SU-DHL-6 (cell line): ENCODE measurements at regions not wholly inside any gene's neighbourhood (a gene's known extent, or its start where the extent isn't known, plus 50 kb on each side); places are given as distances from the start of the nearest gene placed in this dataset.

Source experiments
- H2AFZ ChIP-seq: fragments of 200-600 bp; sonication (generic); 2 replicates; pipeline ENCODE4 v1.6.1; 2014; ENCODE audit warnings: low read depth, mild to moderate bottlenecking, moderate library complexity, mixed read lengths, antibody characterized with exemption, low read length; ENCODE audit not compliant: severe bottlenecking
- H3F3A ChIP-seq: fragments of 200-600 bp; shearing (Covaris generic); 2 replicates; pipeline ENCODE4 v1.6.0; 2016; ENCODE audit warnings: antibody characterized with exemption, mild to moderate bottlenecking; ENCODE audit not compliant: insufficient read depth
- H3K27ac ChIP-seq: fragments of 200-600 bp; sonication (generic); 2 replicates; pipeline ENCODE4 v1.5.1; 2016; ENCODE audit warnings: low read depth, mild to moderate bottlenecking, low read length, moderate library complexity, mixed read lengths
- H3K27me3 ChIP-seq: fragments of 200-600 bp; sonication (generic), shearing (Covaris generic); 2 replicates; pipeline ENCODE4 v1.6.0; 2014; ENCODE audit warnings: mild to moderate bottlenecking, low read length
- H3K36me3 ChIP-seq: fragments of 200-600 bp; sonication (generic); 2 replicates; pipeline ENCODE4 v1.6.1; 2014; ENCODE audit warnings: mild to moderate bottlenecking, low read length, mixed read lengths
- H3K4me2 ChIP-seq: fragments of 300-600, 200-600 bp; shearing (Covaris generic), sonication (generic); 2 replicates; pipeline ENCODE4 v1.6.0; 2014; ENCODE audit warnings: low read length, low read depth, mild to moderate bottlenecking; ENCODE audit not compliant: poor library complexity, severe bottlenecking
- H3K4me3 ChIP-seq: fragments of 200-600 bp; sonication (generic); 2 replicates; pipeline ENCODE4 v1.5.1; 2014; ENCODE audit warnings: antibody characterized with exemption, low read length, mild to moderate bottlenecking, mixed read lengths; ENCODE audit not compliant: insufficient read depth, poor library complexity, severe bottlenecking
- H3K79me2 ChIP-seq: fragments of 200-600 bp; sonication (generic); 2 replicates; pipeline ENCODE4 v1.6.1; 2014; ENCODE audit warnings: mild to moderate bottlenecking, low read length, moderate library complexity; ENCODE audit not compliant: insufficient read depth
- H3K9ac ChIP-seq: fragments of 200-600 bp; sonication (generic); 2 replicates; pipeline ENCODE4 v1.7.0; 2014; ENCODE audit warnings: mild to moderate bottlenecking, low read length
- H3K9me2 ChIP-seq: fragments of 200-600 bp; sonication (generic); replicated peaks from 2 replicates; pipeline ENCODE4 v1.6.1; 2014; ENCODE audit warnings: low read length; ENCODE audit not compliant: insufficient read depth
- H3K9me3 ChIP-seq: fragments of 200-600 bp; sonication (generic); 2 replicates; pipeline ENCODE4 v1.6.1; 2014; ENCODE audit warnings: low read length, mixed read lengths; ENCODE audit not compliant: insufficient read depth
- H4K20me1 ChIP-seq: fragments of 200-600 bp; sonication (generic); 2 replicates; pipeline ENCODE4 v1.6.1; 2014; ENCODE audit warnings: low read depth, mild to moderate bottlenecking, antibody characterized with exemption, low read length, moderate library complexity, mixed read lengths
- EZH2phosphoT487 ChIP-seq: fragments of 200-600 bp; sonication (generic), shearing (Covaris generic); conservative IDR thresholded peaks from 2 replicates; pipeline ENCODE4 v1.6.1; 2018; ENCODE audit warnings: mild to moderate bottlenecking, antibody characterized with exemption, low read length, moderate library complexity, mixed read lengths
- TF ChIP-seq, protein P1 (sequence below): fragments of 200-600 bp; sonication (generic); IDR thresholded peaks from one replicate; pipeline ENCODE4 v1.5.1; 2017; ENCODE audit warnings: antibody characterized with exemption, mild to moderate bottlenecking, low read length, moderate library complexity; ENCODE audit not compliant: insufficient read depth, poor library complexity, severe bottlenecking

DNA sequence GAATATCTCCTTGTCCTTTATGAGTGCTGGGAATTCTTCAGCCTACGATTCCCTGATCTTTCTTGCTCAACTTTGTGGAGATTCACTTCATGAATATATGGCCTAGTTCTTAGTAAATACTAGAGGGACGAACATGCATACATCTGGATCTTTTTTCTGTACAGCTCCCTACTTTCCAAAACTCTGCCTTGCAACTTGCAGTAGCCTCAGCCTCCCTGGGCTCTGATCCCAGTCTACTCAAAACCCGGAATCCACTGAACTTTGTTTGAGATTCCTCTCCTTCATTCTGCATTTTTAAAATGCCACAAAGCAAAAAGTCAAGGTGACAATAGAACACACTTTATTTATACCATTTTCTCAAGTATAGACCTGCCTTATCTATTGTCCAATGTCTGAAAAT is 50.0 kb upstream of the PCDH7 start:
- H3K4me3 ChIP-seq, result no peak overlapping the region
- H3K27ac ChIP-seq, result no peak overlapping the region
- TF ChIP-seq, protein P1, sequence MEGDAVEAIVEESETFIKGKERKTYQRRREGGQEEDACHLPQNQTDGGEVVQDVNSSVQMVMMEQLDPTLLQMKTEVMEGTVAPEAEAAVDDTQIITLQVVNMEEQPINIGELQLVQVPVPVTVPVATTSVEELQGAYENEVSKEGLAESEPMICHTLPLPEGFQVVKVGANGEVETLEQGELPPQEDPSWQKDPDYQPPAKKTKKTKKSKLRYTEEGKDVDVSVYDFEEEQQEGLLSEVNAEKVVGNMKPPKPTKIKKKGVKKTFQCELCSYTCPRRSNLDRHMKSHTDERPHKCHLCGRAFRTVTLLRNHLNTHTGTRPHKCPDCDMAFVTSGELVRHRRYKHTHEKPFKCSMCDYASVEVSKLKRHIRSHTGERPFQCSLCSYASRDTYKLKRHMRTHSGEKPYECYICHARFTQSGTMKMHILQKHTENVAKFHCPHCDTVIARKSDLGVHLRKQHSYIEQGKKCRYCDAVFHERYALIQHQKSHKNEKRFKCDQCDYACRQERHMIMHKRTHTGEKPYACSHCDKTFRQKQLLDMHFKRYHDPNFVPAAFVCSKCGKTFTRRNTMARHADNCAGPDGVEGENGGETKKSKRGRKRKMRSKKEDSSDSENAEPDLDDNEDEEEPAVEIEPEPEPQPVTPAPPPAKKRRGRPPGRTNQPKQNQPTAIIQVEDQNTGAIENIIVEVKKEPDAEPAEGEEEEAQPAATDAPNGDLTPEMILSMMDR, result no peak
- no peak for TF ChIP-seq EZH2phosphoT487
- no peak overlapping the region for H3K9ac ChIP-seq
- H3K9me3 ChIP-seq, result no peaks in the 10 kb centered on the region
- H3K9me2 ChIP-seq, result no peaks in the 10 kb centered on the region
- no peaks in the 10 kb centered on the region for H3K36me3 ChIP-seq
- H2AFZ ChIP-seq, result no peak overlapping the region
- H4K20me1 ChIP-seq, result no peaks in the 10 kb centered on the region
- H3F3A ChIP-seq, result no peaks in the 10 kb centered on the region
- H3K27me3 ChIP-seq, result no peaks in the 10 kb centered on the region
- H3K4me2 ChIP-seq, result no peak overlapping the region
- H3K79me2 ChIP-seq, result no peaks in the 10 kb centered on the region
